Thymus (tissue), 11 donors: ENCODE measurements at regions not wholly inside any gene's neighbourhood (a gene's known extent, or its start where the extent isn't known, plus 50 kb on each side); places are given as distances from the start of the nearest gene placed in this dataset.

Experiments used
- DNase-seq, 9 donors: peaks; one replicate each; pipeline ENCODE4 v3.0.0-alpha.2; 2013; ENCODE audit warnings: low spot score in 9 of 9, low read depth in 6 of 9, missing footprints in 1 of 9
- H3K27ac ChIP-seq, 2 donors: one replicate each; pipeline ENCODE4 v1.5.1; 2013; ENCODE audit warnings: control low read depth in 1 of 2, low read depth in 1 of 2, low read length in 1 of 2, mild to moderate bottlenecking in 1 of 2, moderate library complexity in 1 of 2
- H3K27me3 ChIP-seq, 2 donors: one replicate each; pipeline ENCODE4 v1.5.1; 2013; ENCODE audit warnings: low read length in 1 of 2; ENCODE audit not compliant: control insufficient read depth in 2 of 2, insufficient read depth in 1 of 2
- H3K36me3 ChIP-seq, 2 donors: one replicate each; pipeline ENCODE4 v1.5.1; 2013; ENCODE audit warnings: low read length in 1 of 2, mild to moderate bottlenecking in 1 of 2, moderate library complexity in 1 of 2; ENCODE audit not compliant: control insufficient read depth in 2 of 2, insufficient read depth in 2 of 2
- H3K4me1 ChIP-seq, 2 donors: one replicate each; pipeline ENCODE4 v1.5.1; 2013; ENCODE audit warnings: low read length in 2 of 2; ENCODE audit not compliant: control insufficient read depth in 2 of 2, insufficient read depth in 2 of 2
- H3K4me3 ChIP-seq, 2 donors: one replicate each; pipeline ENCODE4 v1.5.1; 2013; ENCODE audit warnings: low read length in 2 of 2, control low read depth in 1 of 2, mild to moderate bottlenecking in 1 of 2
- H3K9me3 ChIP-seq, 2 donors: one replicate each; pipeline ENCODE4 v1.5.1; 2013; ENCODE audit warnings: low read length in 1 of 2, mild to moderate bottlenecking in 1 of 2; ENCODE audit not compliant: control insufficient read depth in 2 of 2, insufficient read depth in 1 of 2
- WGBS: extraction: QIAGEN DNeasy Blood & Tissue Kit; methylation state at CpG from one replicate; pipeline ENCODE4 v1.1.7; 2013; 5-methylcytosine and 5-hydroxymethylcytosine counted together
- donor health status: healthy.

- H3K27me3 ChIP-seq: no peaks in the 10 kb centered on the region
- H3K9me3 ChIP-seq: peaks cover 0 to 7% of the 10 kb centered on the region in 2 donors
- H3K27ac ChIP-seq: no peak overlapping the region
- H3K4me1 ChIP-seq: peaks cover 0 to 24% of the 10 kb centered on the region in 2 donors
- no peak overlapping the region for H3K4me3 ChIP-seq
- H3K36me3 ChIP-seq: no peaks in the 10 kb centered on the region
- DNase-seq: no peak
- 88% methylated on average over 5 of the region's 5 CpGs for WGBS
These were observed 61.3 kb upstream of the WDR26 start for GRCh38 chr1:224495866-224496265.

- Histone ChIP-seq H3K27me3 (no peaks in the 10 kb centered on the region), H3K27ac (no peak overlapping the region), H3K9me3 (peaks cover 0 to 7% of the 10 kb centered on the region in 2 donors), H3K36me3 (no peaks in the 10 kb centered on the region), H3K4me3 (no peak overlapping the region), H3K4me1 (peaks cover 0 to 33% of the 10 kb centered on the region in 2 donors)
- WGBS: 98% methylated on average over 1 of the region's 1 CpG
- DNase-seq: no peak
These were observed 62.2 kb upstream of the WDR26 start for GRCh38 chr1:224496826-224497225.

- Histone ChIP-seq H3K27ac (peak overlapping the region; percentile 56 to 68), H3K36me3 (no peaks in the 10 kb centered on the region), H3K27me3 (no peaks in the 10 kb centered on the region), H3K9me3 (peaks cover 0 to 7% of the 10 kb centered on the region in 2 donors), H3K4me3 (no peak overlapping the region), H3K4me1 (peaks cover 11 to 44% of the 10 kb centered on the region in 2 donors)
- DNase-seq: peak in 2 of 9 donors; percentile 23 to 52
- 32% methylated on average over 3 of the region's 3 CpGs for WGBS
These were observed 63.3 kb upstream of the WDR26 start for GRCh38 chr1:224497714-224498573.

- Histone ChIP-seq H3K9me3 (peaks cover 0 to 7% of the 10 kb centered on the region in 2 donors), H3K27me3 (no peaks in the 10 kb centered on the region), H3K4me1 (peaks cover 18 to 51% of the 10 kb centered on the region in 2 donors), H3K36me3 (no peaks in the 10 kb centered on the region), H3K27ac (peak overlapping the region; percentile 56 to 61), H3K4me3 (no peak overlapping the region)
- 88% methylated on average over 12 of the region's 12 CpGs for WGBS
- no peak for DNase-seq
These were observed 64.1 kb upstream of the WDR26 start for GRCh38 chr1:224498574-224499170.

- no peak overlapping the region for H3K27ac ChIP-seq
- no peaks in the 10 kb centered on the region for H3K36me3 ChIP-seq
- H3K4me3 ChIP-seq: no peak overlapping the region
- H3K9me3 ChIP-seq: peaks cover 0 to 7% of the 10 kb centered on the region in 2 donors
- peaks cover 19 to 55% of the 10 kb centered on the region in 2 donors for H3K4me1 ChIP-seq
- 80% methylated on average over 2 of the region's 2 CpGs for WGBS
- no peak for DNase-seq
- no peaks in the 10 kb centered on the region for H3K27me3 ChIP-seq
These were observed 64.6 kb upstream of the WDR26 start for GRCh38 chr1:224499204-224499603.

GRCh38 chr1:224500796-224501195, 66.2 kb upstream of the WDR26 start:
- Histone ChIP-seq H3K27ac (peak overlapping the region in 1 of 2 donors; percentile 73), H3K27me3 (no peaks in the 10 kb centered on the region), H3K4me3 (no peak overlapping the region), H3K4me1 (peaks cover 19 to 60% of the 10 kb centered on the region in 2 donors), H3K9me3 (peaks cover 0 to 7% of the 10 kb centered on the region in 2 donors), H3K36me3 (no peaks in the 10 kb centered on the region)
- peak in 7 of 9 donors; percentile 25 to 80 (median 51) for DNase-seq
- 26% methylated on average over 4 of the region's 4 CpGs for WGBS

- WGBS: 97% methylated on average over 4 of the region's 4 CpGs
- DNase-seq: no peak
- Histone ChIP-seq H3K36me3 (no peaks in the 10 kb centered on the region), H3K27ac (no peak overlapping the region), H3K9me3 (no peaks in the 10 kb centered on the region), H3K27me3 (no peaks in the 10 kb centered on the region), H3K4me3 (no peak overlapping the region), H3K4me1 (peaks cover 19 to 60% of the 10 kb centered on the region in 2 donors)
These were observed 67.2 kb upstream of the WDR26 start for GRCh38 chr1:224501836-224502235.

- H3K4me3 ChIP-seq: no peak overlapping the region
- 41% methylated on average over 12 of the region's 12 CpGs for WGBS
- DNase-seq: peak in 1 of 9 donors; percentile 33
These were observed 68.0 kb upstream of the WDR26 start for GRCh38 chr1:224502459-224503160.

More at GRCh38 chr1:224502459-224503160, 68.0 kb upstream of the WDR26 start:
- H3K4me1 ChIP-seq: peaks cover 19 to 58% of the 10 kb centered on the region in 2 donors
- no peaks in the 10 kb centered on the region for H3K36me3 ChIP-seq
- peak overlapping the region; percentile 15 to 20 for H3K27ac ChIP-seq
- H3K9me3 ChIP-seq: no peaks in the 10 kb centered on the region
- no peaks in the 10 kb centered on the region for H3K27me3 ChIP-seq
